GM18502 (cell line): ENCODE measurements at regions not wholly inside any gene's neighbourhood (a gene's known extent, or its start where the extent isn't known, plus 50 kb on each side); places are given as distances from the start of the nearest gene placed in this dataset.
"Not testable (repeated sequence)": the region's sequence is repeated elsewhere in the genome, so short reads cannot be mapped to it uniquely, and the experiment has no call there.

Experiments used
- ATAC-seq: cut with Tn5 transposase; IDR thresholded peaks from one replicate; pipeline ENCODE4 v1.9.1; 2021; ENCODE audit warnings: mild to moderate bottlenecking; ENCODE audit not compliant: unreplicated experiment, poor library complexity

GRCh38 chr11:81840380-81840779, 893.3 kb downstream of the FAM181B start:
- ATAC-seq, result no peak

GRCh38 chr11:81839976-81840375, 893.7 kb downstream of the FAM181B start:
- no peak for ATAC-seq

- no peak for ATAC-seq
These were observed 894.6 kb downstream of the FAM181B start for GRCh38 chr11:81839016-81839415.

GRCh38 chr11:81829976-81830375, 903.7 kb downstream of the FAM181B start:
- no peak for ATAC-seq

GRCh38 chr11:81825346-81825745, 908.3 kb downstream of the FAM181B start:
- no peak for ATAC-seq

GRCh38 chr11:81819462-81819861, 914.2 kb downstream of the FAM181B start:
- ATAC-seq, result no peak

- ATAC-seq, result no peak
These were observed 928.8 kb downstream of the FAM181B start for GRCh38 chr11:81804858-81805257.

GRCh38 chr11:81802591-81802990, 931.1 kb downstream of the FAM181B start:
- ATAC-seq, result no peak

GRCh38 chr11:81792416-81792815, 941.2 kb downstream of the FAM181B start:
- ATAC-seq, result no peak

GRCh38 chr11:81787584-81788049, 946.0 kb downstream of the FAM181B start:
- peak; percentile 62 for ATAC-seq

GRCh38 chr11:81772166-81772565, 961.5 kb downstream of the FAM181B start:
- ATAC-seq, result no peak

GRCh38 chr11:81769906-81770305, 963.8 kb downstream of the FAM181B start:
- ATAC-seq, result not testable (repeated sequence)

GRCh38 chr11:81756864-81757595, 976.6 kb downstream of the FAM181B start:
- no peak for ATAC-seq

- no peak for ATAC-seq
These were observed 984.4 kb downstream of the FAM181B start for GRCh38 chr11:81749245-81749644.

GRCh38 chr11:81744336-81745116, 989.1 kb downstream of the FAM181B start:
- no peak for ATAC-seq

GRCh38 chr11:81725701-81726100, 1008.0 kb downstream of the FAM181B start:
- ATAC-seq, result no peak

- no peak for ATAC-seq
These were observed 1016.0 kb downstream of the FAM181B start for GRCh38 chr11:81717695-81718094.

- ATAC-seq, result no peak
These were observed 1025.8 kb downstream of the FAM181B start for GRCh38 chr11:81707881-81708280.

GRCh38 chr11:81705283-81705682, 1028.4 kb downstream of the FAM181B start:
- no peak for ATAC-seq

GRCh38 chr11:81700076-81700475, 1033.6 kb downstream of the FAM181B start:
- no peak for ATAC-seq

GRCh38 chr11:81687057-81687456, 1046.6 kb downstream of the FAM181B start:
- ATAC-seq, result no peak

- peak; percentile 91 for ATAC-seq
These were observed 1059.5 kb downstream of the FAM181B start for GRCh38 chr11:81674211-81674610.
